ENCODE measurements at regions not wholly inside any gene's neighbourhood (a gene's known extent, or its start where the extent isn't known, plus 50 kb on each side); places are given as distances from the start of the nearest gene placed in this dataset.

- H3K4me1 ChIP-seq, result no peaks in the 10 kb centered on the region
- no peaks in the 10 kb centered on the region for H3K27me3 ChIP-seq
- DNase-seq (ENCODE audit: low spot score in 2 of 2), result no peak
- intact Hi-C loops (cut with DNase I; ENCODE audit: low total_unique reads), result no loop called here
- H3K27ac ChIP-seq, result no peak overlapping the region
- H3K9me3 ChIP-seq, result no peaks in the 10 kb centered on the region
- TF ChIP-seq POLR2A (IDR thresholded peaks at IDR 0.05), result no peak
- TF ChIP-seq POLR2AphosphoS5 (IDR thresholded peaks at IDR 0.05), result no peak
- no peak for TF ChIP-seq CTCF (IDR thresholded peaks at IDR 0.05)
- no peaks in the 10 kb centered on the region for H3K36me3 ChIP-seq
- no peak overlapping the region for H3K4me3 ChIP-seq
Observed at GRCh38 chr5:3033033-3033755, 281.7 kb upstream of the IRX2 start.

GRCh38 chr5:3032513-3032912 is 281.0 kb upstream of the IRX2 start:
- no peaks in the 10 kb centered on the region for H3K4me1 ChIP-seq
- TF ChIP-seq POLR2AphosphoS5 (IDR thresholded peaks at IDR 0.05), result no peak
- TF ChIP-seq POLR2A (IDR thresholded peaks at IDR 0.05), result no peak
- no peak for TF ChIP-seq CTCF (IDR thresholded peaks at IDR 0.05)
- H3K9me3 ChIP-seq, result no peaks in the 10 kb centered on the region
- H3K27ac ChIP-seq, result no peak overlapping the region
- no peak for DNase-seq (ENCODE audit: low spot score in 2 of 2)
- H3K36me3 ChIP-seq, result no peaks in the 10 kb centered on the region
- intact Hi-C loops (cut with DNase I; ENCODE audit: low total_unique reads), result no loop called here
- H3K4me3 ChIP-seq, result no peak overlapping the region
- H3K27me3 ChIP-seq, result no peaks in the 10 kb centered on the region

- Histone ChIP-seq H3K4me3 (no peak overlapping the region), H3K4me1 (no peaks in the 10 kb centered on the region), H3K9me3 (no peaks in the 10 kb centered on the region), H3K27ac (no peak overlapping the region), H3K27me3 (no peaks in the 10 kb centered on the region), H3K36me3 (no peaks in the 10 kb centered on the region)
- DNase-seq (ENCODE audit: low spot score in 2 of 2), result no peak
- no peak for TF ChIP-seq POLR2AphosphoS5 (IDR thresholded peaks at IDR 0.05)
- intact Hi-C loops (cut with DNase I; ENCODE audit: low total_unique reads), result no loop called here
Observed at GRCh38 chr5:3031733-3032378, 280.4 kb upstream of the IRX2 start.

GRCh38 chr5:3030511-3031165 is 279.2 kb upstream of the IRX2 start:
- no peak for DNase-seq (ENCODE audit: low spot score in 2 of 2)
- TF ChIP-seq CTCF (IDR thresholded peaks at IDR 0.05), result no peak
- TF ChIP-seq POLR2A (IDR thresholded peaks at IDR 0.05), result no peak
- TF ChIP-seq POLR2AphosphoS5 (IDR thresholded peaks at IDR 0.05), result no peak
- Histone ChIP-seq H3K36me3 (no peaks in the 10 kb centered on the region), H3K4me1 (no peaks in the 10 kb centered on the region), H3K4me3 (no peak overlapping the region), H3K9me3 (no peaks in the 10 kb centered on the region), H3K27ac (no peak overlapping the region), H3K27me3 (no peaks in the 10 kb centered on the region)
- intact Hi-C loops (cut with DNase I; ENCODE audit: low total_unique reads), result no loop called here

- no peaks in the 10 kb centered on the region for H3K27me3 ChIP-seq
- H3K36me3 ChIP-seq, result no peaks in the 10 kb centered on the region
- no peak for DNase-seq (ENCODE audit: low spot score in 2 of 2)
- H3K27ac ChIP-seq, result no peak overlapping the region
- intact Hi-C loops (cut with DNase I; ENCODE audit: low total_unique reads), result no loop called here
- H3K9me3 ChIP-seq, result no peaks in the 10 kb centered on the region
- no peaks in the 10 kb centered on the region for H3K4me1 ChIP-seq
- no peak for TF ChIP-seq CTCF (IDR thresholded peaks at IDR 0.05)
- TF ChIP-seq POLR2A (IDR thresholded peaks at IDR 0.05), result no peak
- TF ChIP-seq POLR2AphosphoS5 (IDR thresholded peaks at IDR 0.05), result no peak
- H3K4me3 ChIP-seq, result no peak overlapping the region
Observed at GRCh38 chr5:3029396-3029795, 277.9 kb upstream of the IRX2 start.

All from breast epithelium (tissue), 4 donors.